ENCODE measurements at regions not wholly inside any gene's neighbourhood (a gene's known extent, or its start where the extent isn't known, plus 50 kb on each side); places are given as distances from the start of the nearest gene placed in this dataset.

DNA sequence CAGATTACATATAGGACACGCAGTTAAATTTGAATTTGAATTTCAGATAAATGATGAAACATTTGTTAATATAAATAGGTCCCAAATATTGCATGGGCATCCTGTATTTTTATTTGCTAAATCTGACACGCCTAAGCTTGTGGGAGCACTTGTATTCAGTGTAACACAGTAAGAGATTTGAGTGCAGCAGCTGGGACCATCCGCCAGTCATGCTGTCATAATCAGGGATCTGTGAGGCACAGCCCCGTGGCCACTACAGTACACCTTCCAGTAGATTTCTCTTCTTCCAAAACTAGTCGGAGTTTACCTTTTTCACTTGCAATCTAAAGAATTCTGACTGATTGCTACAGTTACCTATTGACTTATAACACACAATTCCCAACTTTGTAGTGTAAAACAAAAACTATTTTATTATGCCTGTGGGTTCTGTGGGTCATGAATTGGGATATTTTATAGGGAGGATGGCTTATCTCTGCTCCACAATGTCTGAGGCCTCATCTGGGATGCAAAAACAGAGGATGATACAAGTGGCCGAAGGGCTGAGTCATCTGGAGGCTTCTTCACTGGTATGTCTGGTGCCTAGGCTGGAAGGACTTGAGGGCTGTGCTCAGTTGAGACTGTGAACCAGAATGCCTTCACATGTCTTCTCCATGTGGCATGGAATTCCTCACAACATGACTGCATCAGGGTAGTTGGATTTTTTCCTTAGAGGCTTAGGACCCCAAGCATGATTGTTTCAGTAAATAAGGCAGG is 74.1 kb downstream of the PRSS23 start:
- TF ChIP-seq CTCF (IDR thresholded peaks at IDR 0.05) (no peak), EP300 (IDR thresholded peaks at IDR 0.05) (no peak), POLR2A (IDR thresholded peaks at IDR 0.05) (no peak)

Measured in stomach (tissue), 4 donors.